ENCODE measurements at regions not wholly inside any gene's neighbourhood (a gene's known extent, or its start where the extent isn't known, plus 50 kb on each side); places are given as distances from the start of the nearest gene placed in this dataset.

- H3K4me2 ChIP-seq (ENCODE audit: low read depth, low read length): no peak overlapping the region
- intact Hi-C loops (cut with micrococcal nuclease; ENCODE audit: unreplicated experiment) (no loop called here), in situ Hi-C loops (cut with HindIII; ENCODE audit: extremely low pct_ligation_motif_present, low pct_unique_long_range_greater_than_20kb) (no loop called here)
- ATAC-seq: no peak
- FAIRE-seq: no peak
- H3K9ac ChIP-seq (ENCODE audit: insufficient read depth, low read depth, low read length): no peak overlapping the region
- CTCF ChIA-PET (ENCODE audit: low intra/inter-chr PET ratio, low total read pairs): no interaction called here
- WGBS (ENCODE audit: low lambda C conversion rate): no CpG with 5 or more reads among the region's 2 CpGs
- no peaks in the 10 kb centered on the region for H4K20me1 ChIP-seq (ENCODE audit: insufficient read depth, low read length)
- H3K79me2 ChIP-seq (ENCODE audit: insufficient read depth, low read length): no peaks in the 10 kb centered on the region
- H2AFZ ChIP-seq (ENCODE audit: low read length): no peak overlapping the region
- TF ChIP-seq, protein P1, sequence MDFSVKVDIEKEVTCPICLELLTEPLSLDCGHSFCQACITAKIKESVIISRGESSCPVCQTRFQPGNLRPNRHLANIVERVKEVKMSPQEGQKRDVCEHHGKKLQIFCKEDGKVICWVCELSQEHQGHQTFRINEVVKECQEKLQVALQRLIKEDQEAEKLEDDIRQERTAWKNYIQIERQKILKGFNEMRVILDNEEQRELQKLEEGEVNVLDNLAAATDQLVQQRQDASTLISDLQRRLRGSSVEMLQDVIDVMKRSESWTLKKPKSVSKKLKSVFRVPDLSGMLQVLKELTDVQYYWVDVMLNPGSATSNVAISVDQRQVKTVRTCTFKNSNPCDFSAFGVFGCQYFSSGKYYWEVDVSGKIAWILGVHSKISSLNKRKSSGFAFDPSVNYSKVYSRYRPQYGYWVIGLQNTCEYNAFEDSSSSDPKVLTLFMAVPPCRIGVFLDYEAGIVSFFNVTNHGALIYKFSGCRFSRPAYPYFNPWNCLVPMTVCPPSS (IDR thresholded peaks at IDR 0.05): no peak
- TF ChIP-seq ZNF367 (CRISPR knock-in tag; IDR thresholded peaks at IDR 0.05; ENCODE audit: borderline replicate concordance) (no peak), REST (IDR thresholded peaks at IDR 0.05; ENCODE audit: borderline replicate concordance in 1 of 2, low read depth in 1 of 2, low read length in 2 of 2) (no peak), ZNF275 (CRISPR knock-in tag; IDR thresholded peaks at IDR 0.05; ENCODE audit: borderline replicate concordance) (no peak), NFIC (IDR thresholded peaks at IDR 0.05; ENCODE audit: low read length) (no peak), ZNF572 (CRISPR knock-in tag; IDR thresholded peaks at IDR 0.05) (no peak), RORA (CRISPR knock-in tag; IDR thresholded peaks at IDR 0.05) (no peak), FOXO1 (CRISPR knock-in tag; IDR thresholded peaks at IDR 0.05) (no peak), ZNF670 (CRISPR knock-in tag; IDR thresholded peaks at IDR 0.05; ENCODE audit: borderline replicate concordance) (no peak), ZNF775 (CRISPR knock-in tag; IDR thresholded peaks at IDR 0.05; ENCODE audit: borderline replicate concordance) (no peak), ZNF747 (CRISPR knock-in tag; IDR thresholded peaks at IDR 0.05; ENCODE audit: borderline replicate concordance) (no peak), GPBP1L1 (CRISPR knock-in tag; IDR thresholded peaks at IDR 0.05) (no peak), NCOA5 (CRISPR knock-in tag; IDR thresholded peaks at IDR 0.05) (no peak), RBM39 (IDR thresholded peaks at IDR 0.05; ENCODE audit: low read depth, low read length, poor library complexity, severe bottlenecking) (no peak)
- TF ChIP-seq, protein P2, sequence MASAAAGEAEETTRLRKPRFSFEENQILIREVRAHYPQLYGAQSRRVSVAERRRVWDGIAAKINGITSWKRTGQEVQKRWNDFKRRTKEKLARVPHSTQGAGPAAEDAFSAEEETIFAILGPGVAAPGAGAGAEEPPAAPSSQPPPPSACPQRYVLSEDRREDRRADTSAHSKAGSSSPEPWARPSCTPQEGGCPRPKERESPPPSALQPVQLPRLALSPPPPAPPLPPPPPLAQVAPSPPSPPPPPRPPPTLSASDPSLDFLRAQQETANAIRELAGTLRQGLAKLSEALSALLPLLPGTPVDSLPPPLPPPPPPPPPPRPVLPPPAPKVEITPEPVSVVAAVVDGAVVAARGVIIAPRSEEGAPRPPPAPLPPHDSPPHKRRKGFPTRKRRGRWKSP (CRISPR knock-in tag; IDR thresholded peaks at IDR 0.05): no peak
- TF ChIP-seq, protein P3, sequence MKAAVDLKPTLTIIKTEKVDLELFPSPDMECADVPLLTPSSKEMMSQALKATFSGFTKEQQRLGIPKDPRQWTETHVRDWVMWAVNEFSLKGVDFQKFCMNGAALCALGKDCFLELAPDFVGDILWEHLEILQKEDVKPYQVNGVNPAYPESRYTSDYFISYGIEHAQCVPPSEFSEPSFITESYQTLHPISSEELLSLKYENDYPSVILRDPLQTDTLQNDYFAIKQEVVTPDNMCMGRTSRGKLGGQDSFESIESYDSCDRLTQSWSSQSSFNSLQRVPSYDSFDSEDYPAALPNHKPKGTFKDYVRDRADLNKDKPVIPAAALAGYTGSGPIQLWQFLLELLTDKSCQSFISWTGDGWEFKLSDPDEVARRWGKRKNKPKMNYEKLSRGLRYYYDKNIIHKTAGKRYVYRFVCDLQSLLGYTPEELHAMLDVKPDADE (CRISPR knock-in tag; IDR thresholded peaks at IDR 0.05): no peak
- no peak for DNase-seq (ENCODE audit: low spot score)
- POLR2A ChIA-PET: no interaction called here
- H3K27ac ChIP-seq (ENCODE audit: extremely low read length, insufficient read depth, low read length): no peak overlapping the region
- H3K27me3 ChIP-seq (ENCODE audit: control insufficient read depth in 1 of 2, insufficient read depth in 2 of 2, low read length in 2 of 2): no peaks in the 10 kb centered on the region; a peak in 1 of 5 replicates
- no peaks in the 10 kb centered on the region for H3K36me3 ChIP-seq (replicated peaks in 1 of 2; ENCODE audit: control insufficient read depth in 1 of 2, insufficient read depth in 2 of 2, low read length in 2 of 2)
- no peak overlapping the region for H3K4me3 ChIP-seq (replicated peaks in 1 of 3; ENCODE audit: insufficient read depth in 1 of 3, low read depth in 2 of 3, low read length in 3 of 3)
- H3K9me3 ChIP-seq (ENCODE audit: low read length): peaks cover 87% of the 10 kb centered on the region
- no TSS peak for BruUV-seq (replicated peaks)
- no peaks in the 10 kb centered on the region for H3K4me1 ChIP-seq (ENCODE audit: insufficient read depth, low read length)
Observed at GRCh38 chr6:22980446-22980845, 411.1 kb downstream of the HDGFL1 start.

All from HepG2 (cell line).